SK-N-SH (cell line): ENCODE measurements at regions not wholly inside any gene's neighbourhood (a gene's known extent, or its start where the extent isn't known, plus 50 kb on each side); places are given as distances from the start of the nearest gene placed in this dataset.

Experiments
- EP300 ChIP-seq, 2 experiments: IDR thresholded peaks; 2 replicates each; pipeline versions ENCODE4 v1.4.0 to v1.6.1; 2012; ENCODE audit warnings: borderline replicate concordance in 1 of 2, low read depth in 1 of 2, low read length in 1 of 2
- YY1 ChIP-seq: IDR thresholded peaks from 2 replicates; pipeline ENCODE4 v1.4.0; 2012; ENCODE audit warnings: low read depth, mild to moderate bottlenecking
- TF ChIP-seq, protein P1 (sequence below): fragments of 200-600 bp; sonication (generic); IDR thresholded peaks from 2 replicates; pipeline ENCODE4 v1.6.1; 2017; ENCODE audit warnings: antibody characterized with exemption, mild to moderate bottlenecking, moderate library complexity

- TF ChIP-seq, protein P1, sequence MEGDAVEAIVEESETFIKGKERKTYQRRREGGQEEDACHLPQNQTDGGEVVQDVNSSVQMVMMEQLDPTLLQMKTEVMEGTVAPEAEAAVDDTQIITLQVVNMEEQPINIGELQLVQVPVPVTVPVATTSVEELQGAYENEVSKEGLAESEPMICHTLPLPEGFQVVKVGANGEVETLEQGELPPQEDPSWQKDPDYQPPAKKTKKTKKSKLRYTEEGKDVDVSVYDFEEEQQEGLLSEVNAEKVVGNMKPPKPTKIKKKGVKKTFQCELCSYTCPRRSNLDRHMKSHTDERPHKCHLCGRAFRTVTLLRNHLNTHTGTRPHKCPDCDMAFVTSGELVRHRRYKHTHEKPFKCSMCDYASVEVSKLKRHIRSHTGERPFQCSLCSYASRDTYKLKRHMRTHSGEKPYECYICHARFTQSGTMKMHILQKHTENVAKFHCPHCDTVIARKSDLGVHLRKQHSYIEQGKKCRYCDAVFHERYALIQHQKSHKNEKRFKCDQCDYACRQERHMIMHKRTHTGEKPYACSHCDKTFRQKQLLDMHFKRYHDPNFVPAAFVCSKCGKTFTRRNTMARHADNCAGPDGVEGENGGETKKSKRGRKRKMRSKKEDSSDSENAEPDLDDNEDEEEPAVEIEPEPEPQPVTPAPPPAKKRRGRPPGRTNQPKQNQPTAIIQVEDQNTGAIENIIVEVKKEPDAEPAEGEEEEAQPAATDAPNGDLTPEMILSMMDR = no peak
- no peak for TF ChIP-seq EP300 (IDR thresholded peaks at IDR 0.05; ENCODE audit: borderline replicate concordance in 1 of 2, low read depth in 1 of 2, low read length in 1 of 2)
- TF ChIP-seq YY1 = no peak
These were observed 551.9 kb upstream of the LUZP2 start for GRCh38 chr11:23944923-23945322.
